ENCODE measurements at regions not wholly inside any gene's neighbourhood (a gene's known extent, or its start where the extent isn't known, plus 50 kb on each side); places are given as distances from the start of the nearest gene placed in this dataset.

DNA sequence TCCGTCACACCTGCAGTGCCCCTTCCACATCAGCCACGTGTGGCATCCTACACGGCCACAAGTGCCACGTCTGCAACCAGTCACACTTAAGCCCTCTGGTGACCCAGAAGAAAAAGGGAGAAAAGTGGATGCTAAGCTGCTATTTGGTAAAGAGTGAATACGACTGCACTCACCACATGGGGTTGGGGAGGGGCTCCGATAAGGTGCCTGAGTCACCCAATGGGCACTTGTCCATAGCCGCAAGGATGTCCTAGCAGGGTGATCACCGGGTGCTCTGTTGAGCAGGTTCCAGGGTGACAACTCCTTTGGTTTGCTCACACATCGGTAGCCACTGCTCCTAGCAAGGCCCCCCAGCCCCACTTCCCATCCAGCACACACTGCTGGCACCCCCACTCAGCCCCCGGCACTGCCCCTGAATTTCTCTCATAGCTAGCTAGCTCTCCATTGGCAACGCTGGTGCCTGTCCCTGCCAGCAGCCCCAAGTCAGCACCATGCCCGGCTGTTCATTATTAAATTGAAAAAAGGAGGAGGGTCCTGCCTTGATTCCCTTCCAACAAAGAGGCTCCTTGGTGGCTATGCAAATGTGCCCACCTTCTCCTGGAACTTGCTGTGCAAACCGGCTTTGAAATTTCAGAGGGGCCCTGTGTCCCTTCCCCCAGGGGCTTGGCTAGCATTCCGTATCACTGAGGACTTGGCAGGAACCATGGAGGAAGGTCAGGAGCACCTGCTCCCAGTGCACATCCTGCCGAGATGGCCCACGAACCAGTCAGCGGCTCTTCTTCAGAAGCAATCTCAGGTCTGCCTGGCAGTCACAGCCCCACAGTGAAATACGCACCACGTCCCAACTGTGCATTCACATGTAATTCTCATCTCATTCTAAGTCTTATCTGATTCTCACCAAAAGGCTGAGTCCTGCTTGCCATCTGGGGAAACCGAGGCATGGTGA, 227.7 kb upstream of the DIO3 start:
- Histone ChIP-seq H3K27ac (no peak overlapping the region), H3K27me3 (peaks cover 0 to 9% of the 10 kb centered on the region in 2 donors), H3K4me3 (no peak overlapping the region), H3K4me1 (no peaks in the 10 kb centered on the region), H3K36me3 (no peaks in the 10 kb centered on the region), H3K9me3 (no peaks in the 10 kb centered on the region)
- TF ChIP-seq, protein P1, sequence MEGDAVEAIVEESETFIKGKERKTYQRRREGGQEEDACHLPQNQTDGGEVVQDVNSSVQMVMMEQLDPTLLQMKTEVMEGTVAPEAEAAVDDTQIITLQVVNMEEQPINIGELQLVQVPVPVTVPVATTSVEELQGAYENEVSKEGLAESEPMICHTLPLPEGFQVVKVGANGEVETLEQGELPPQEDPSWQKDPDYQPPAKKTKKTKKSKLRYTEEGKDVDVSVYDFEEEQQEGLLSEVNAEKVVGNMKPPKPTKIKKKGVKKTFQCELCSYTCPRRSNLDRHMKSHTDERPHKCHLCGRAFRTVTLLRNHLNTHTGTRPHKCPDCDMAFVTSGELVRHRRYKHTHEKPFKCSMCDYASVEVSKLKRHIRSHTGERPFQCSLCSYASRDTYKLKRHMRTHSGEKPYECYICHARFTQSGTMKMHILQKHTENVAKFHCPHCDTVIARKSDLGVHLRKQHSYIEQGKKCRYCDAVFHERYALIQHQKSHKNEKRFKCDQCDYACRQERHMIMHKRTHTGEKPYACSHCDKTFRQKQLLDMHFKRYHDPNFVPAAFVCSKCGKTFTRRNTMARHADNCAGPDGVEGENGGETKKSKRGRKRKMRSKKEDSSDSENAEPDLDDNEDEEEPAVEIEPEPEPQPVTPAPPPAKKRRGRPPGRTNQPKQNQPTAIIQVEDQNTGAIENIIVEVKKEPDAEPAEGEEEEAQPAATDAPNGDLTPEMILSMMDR (IDR thresholded peaks at IDR 0.05), result no peak
- no peak for DNase-seq
- intact Hi-C loops (cut with DNase I; ENCODE audit: low total_unique reads), result no loop called here

DNA sequence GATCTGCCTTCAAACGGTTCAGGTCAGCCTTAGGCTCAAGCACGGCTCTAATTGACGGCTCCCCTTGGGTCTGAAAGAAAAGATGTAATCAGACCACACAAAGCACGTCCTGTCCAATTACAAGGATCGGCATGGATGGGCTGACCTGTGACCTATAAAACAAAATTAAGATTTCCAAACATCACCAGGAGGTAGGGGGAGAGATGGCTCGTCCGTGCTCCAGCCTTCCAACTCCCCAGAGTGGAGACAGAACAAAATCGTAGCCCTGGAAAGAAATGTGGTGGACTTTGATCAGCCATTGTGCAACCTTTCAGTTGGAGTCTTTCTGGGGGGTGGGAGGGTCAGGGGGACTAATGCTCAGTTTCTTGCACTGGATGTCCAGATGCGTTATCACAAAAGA, 226.6 kb upstream of the DIO3 start:
- H3K27ac ChIP-seq, result no peak overlapping the region
- intact Hi-C loops (cut with DNase I; ENCODE audit: low total_unique reads), result no loop called here

DNA sequence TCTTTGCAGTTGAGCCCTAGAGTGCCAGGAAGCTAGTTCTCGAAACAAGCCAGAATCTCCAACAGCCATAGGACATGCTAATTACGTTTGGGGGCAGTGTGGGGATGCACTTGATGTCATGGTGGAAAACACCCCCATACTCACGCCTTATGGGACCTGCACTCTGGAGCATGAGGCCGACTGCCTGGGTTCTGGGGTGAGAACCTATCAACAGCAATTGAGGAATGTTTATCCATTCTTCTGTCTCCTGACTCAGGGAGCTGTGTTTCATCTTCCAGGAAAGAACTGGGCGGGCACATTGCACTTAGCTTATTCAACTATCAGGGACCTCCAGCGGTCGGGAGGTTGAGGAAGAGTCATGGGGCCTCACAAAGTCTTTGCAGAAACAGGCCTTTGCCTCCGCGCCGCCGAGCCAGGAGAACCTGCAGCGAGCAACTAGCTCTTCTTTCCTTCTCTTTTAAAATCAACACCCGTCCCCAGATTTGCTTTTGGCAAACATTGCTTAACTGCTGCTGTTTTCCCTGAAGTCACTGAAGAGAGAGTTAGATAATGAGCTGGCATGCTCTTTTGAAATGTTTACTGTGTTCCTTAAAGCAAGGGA, 226.1 kb upstream of the DIO3 start:
- no peaks in the 10 kb centered on the region for H3K4me1 ChIP-seq
- no peak overlapping the region for H3K4me3 ChIP-seq
- H3K9me3 ChIP-seq, result no peaks in the 10 kb centered on the region
- TF ChIP-seq, protein P1 (IDR thresholded peaks at IDR 0.05), result no peak
- DNase-seq, result no peak
- intact Hi-C loops (cut with DNase I; ENCODE audit: low total_unique reads), result no loop called here
- H3K27ac ChIP-seq, result no peak overlapping the region
- H3K27me3 ChIP-seq, result peaks cover 0 to 15% of the 10 kb centered on the region in 2 donors
- H3K36me3 ChIP-seq, result no peaks in the 10 kb centered on the region

More for the DNA sequence above, 226.6 kb upstream of the DIO3 start:
- no peaks in the 10 kb centered on the region for H3K9me3 ChIP-seq
- H3K4me1 ChIP-seq, result no peaks in the 10 kb centered on the region
- no peak overlapping the region for H3K4me3 ChIP-seq
- peaks cover 0 to 13% of the 10 kb centered on the region in 2 donors for H3K27me3 ChIP-seq
- no peaks in the 10 kb centered on the region for H3K36me3 ChIP-seq
- no peak for DNase-seq
- TF ChIP-seq, protein P1 (IDR thresholded peaks at IDR 0.05), result no peak

DNA sequence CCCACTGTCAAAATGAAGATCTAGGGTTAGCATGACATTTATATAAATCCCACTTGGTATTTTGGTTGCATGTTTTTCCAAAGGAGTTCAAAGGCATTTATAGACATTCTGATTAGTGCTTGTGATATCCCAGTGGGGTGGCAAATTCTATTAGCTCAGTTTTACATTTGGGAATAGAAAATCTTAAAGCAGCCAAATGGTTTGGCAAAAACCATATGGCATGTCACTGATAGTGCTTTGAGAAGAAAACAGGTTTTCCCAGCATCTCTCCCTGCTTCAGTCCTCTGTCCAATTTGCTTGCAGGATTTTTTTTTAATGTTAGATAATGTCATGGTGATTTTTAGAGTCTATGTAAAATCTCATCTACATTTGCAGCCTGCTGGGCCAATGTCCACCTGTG, 225.1 kb upstream of the DIO3 start:
- Histone ChIP-seq H3K36me3 (no peaks in the 10 kb centered on the region), H3K27me3 (peaks cover 0 to 17% of the 10 kb centered on the region in 2 donors), H3K27ac (no peak overlapping the region)

DNA sequence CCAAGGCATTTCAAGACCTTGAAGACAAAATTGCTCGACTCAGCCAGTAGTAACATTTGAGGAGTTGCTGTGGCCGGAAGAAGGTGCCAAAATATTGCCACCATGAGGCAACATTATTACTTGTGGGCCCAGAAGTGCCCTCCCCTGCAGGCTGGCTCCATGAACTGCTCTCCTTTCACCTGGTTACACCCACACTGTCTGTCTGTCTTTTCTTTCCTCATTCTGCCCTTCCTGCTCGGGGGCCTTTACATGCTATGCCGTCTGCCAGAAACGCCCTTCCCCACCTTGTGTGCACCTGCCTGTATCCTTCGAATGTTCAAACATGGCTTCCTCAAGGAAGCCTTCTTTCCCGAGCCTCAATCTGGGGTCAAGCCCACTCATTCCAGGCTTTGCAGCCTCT, 224.2 kb upstream of the DIO3 start:
- Histone ChIP-seq H3K27ac (no peak overlapping the region), H3K9me3 (no peaks in the 10 kb centered on the region), H3K4me3 (no peak overlapping the region), H3K27me3 (peaks cover 0 to 17% of the 10 kb centered on the region in 2 donors), H3K36me3 (no peaks in the 10 kb centered on the region), H3K4me1 (no peaks in the 10 kb centered on the region)
- intact Hi-C loops (cut with DNase I; ENCODE audit: low total_unique reads), result no loop called here
- no peak for DNase-seq
- TF ChIP-seq, protein P1 (IDR thresholded peaks at IDR 0.05), result no peak

More for the DNA sequence above, 225.1 kb upstream of the DIO3 start:
- TF ChIP-seq, protein P1 (IDR thresholded peaks at IDR 0.05), result no peak
- intact Hi-C loops (cut with DNase I; ENCODE audit: low total_unique reads), result no loop called here
- H3K4me3 ChIP-seq, result no peak overlapping the region
- no peak for DNase-seq
- H3K4me1 ChIP-seq, result no peaks in the 10 kb centered on the region
- no peaks in the 10 kb centered on the region for H3K9me3 ChIP-seq

Data from tibial artery (tissue), 4 donors.